ENCODE measurements at regions not wholly inside any gene's neighbourhood (a gene's known extent, or its start where the extent isn't known, plus 50 kb on each side); places are given as distances from the start of the nearest gene placed in this dataset.
A peak's percentile ranks its signal among the peaks of the same experiment; 100 is the strongest.

- no peak for TF ChIP-seq POLR2A (IDR thresholded peaks at IDR 0.05)
- TF ChIP-seq CTCF (IDR thresholded peaks at IDR 0.05): peak in 1 of 6 experiments; percentile 19
Observed at GRCh38 chr18:1513519-1513918, 608.8 kb downstream of the ADCYAP1 start.

Data from esophagus squamous epithelium (tissue), 4 donors.